Embryonic facial prominence (tissue), 1 donor: ENCODE measurements at regions not wholly inside any gene's neighbourhood (a gene's known extent, or its start where the extent isn't known, plus 50 kb on each side); places are given as distances from the start of the nearest gene placed in this dataset.
"Not testable (repeated sequence)": the region's sequence is repeated elsewhere in the genome, so short reads cannot be mapped to it uniquely, and the experiment has no call there.

Experiments used
- DNase-seq: peaks from one replicate; pipeline ENCODE4 v3.0.0-alpha.2; 2016; ENCODE audit errors: extremely low spot score

DNA sequence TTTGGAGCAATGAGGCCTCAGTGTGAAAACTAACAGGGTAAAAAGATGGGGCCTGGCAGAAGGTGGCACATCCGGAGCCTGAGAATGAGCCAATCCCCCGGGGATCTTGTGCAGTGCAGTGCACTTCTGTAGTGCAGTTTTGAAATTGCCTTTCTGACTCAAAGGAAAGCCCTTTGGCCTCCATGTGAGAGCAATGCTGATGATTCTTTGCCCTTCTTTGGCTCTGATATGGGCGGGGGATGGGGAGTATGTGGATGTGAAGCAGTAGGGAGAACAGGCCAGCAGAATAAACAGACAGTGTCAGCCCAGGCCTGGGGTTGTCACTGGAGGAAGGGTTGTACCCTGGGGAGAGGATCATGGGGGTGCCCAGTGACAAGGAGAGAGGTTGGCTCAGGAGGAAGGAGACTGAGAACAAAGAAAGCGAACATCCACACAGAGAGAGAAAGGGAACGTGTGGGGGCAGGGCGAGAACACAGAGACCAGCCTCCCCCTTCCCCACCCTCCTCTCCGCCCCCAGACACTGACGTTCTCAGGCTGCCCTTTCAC, 351.2 kb downstream of the CDC5L start:
- DNase-seq = no peak

DNA sequence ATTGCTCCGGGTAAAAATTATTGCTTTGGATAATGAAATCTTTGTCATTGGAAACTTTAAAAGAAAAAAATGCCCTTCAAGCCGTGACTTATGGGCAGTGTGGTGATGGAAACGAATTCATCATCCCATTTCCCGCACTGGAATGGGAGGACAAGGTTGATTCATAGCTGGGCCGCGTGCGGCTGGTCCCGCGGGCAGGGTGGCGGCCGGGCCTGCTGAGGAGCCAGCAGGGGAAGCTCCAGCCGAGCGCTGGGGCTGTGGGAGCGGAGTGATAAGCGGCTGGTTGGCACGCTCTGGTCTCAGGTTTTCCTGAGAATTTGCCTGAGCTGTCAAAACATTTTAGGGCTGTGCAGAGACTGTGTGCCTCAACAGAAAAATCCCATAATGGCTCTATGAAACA, 351.7 kb downstream of the CDC5L start:
- DNase-seq = no peak

DNA sequence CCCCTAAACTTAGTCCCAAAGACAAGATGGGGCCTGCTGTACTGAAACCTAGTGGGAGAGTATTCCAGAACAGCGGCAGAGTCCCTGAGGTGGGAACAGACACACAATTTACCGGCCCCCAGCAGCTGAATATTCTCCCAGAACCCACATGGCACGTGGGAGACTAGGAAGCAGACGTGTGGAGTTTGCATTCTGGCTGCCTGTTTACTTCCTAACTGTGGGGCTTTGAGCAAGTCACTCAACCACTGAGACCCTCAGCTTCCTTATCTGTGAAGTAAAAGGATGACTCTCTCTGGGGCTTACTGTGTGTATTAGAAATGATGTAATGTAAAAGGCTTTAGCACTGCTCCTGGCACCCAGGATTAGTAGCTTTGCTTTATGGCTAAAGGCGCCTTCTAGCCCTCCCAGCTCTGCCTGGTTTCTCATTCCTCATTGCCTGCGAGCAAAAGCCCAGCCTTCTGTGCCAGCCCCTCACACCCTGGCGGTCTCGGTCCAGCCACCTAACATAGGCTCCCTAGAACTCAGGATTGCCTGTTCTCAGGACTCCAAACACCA, 353.1 kb downstream of the CDC5L start:
- no peak for DNase-seq

DNA sequence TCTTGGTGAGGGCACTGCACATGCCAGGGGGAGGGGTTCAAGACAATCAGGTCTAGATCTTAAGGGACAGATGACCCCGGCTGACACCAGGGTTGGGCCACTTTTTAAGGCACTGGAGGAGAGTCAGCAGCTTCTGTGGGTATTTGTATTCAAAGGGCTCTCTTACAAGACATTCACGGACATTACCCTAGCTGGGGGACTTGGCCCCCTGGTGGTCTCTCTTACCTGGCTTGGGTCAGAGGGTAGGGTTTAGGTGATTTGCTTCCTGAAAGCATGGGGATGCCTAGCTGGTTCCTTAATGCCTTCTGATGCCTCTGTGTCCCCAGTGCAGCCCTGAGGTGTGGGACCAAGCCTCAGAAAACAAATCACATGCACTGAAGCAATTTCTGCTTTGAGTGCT, 354.7 kb downstream of the CDC5L start:
- DNase-seq = no peak

DNA sequence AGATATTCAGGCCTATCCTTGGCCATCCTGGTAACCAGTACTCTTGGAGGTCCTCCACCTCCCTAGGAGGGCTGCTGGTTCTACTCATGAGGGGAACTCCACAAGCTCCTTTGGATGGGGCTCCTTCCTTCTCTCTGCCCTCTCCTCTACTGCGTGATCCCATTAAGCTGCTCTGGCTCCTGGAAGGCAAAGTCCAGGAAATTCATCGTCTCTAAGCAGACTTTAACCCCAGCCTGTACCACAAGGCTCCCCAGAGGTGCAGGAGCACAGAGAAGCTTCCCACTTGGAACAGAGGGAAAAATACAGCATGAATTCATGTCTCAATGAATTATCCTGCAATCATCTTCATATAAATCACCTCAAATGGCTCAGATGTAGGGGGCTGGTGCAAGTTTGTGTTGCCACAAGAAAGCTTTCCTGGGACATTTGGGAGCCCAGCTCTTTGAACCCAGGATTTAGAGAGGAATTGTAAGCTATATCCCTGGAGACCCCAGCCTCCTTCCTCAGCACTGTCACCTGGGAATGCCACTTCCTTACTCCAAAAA, 355.4 kb downstream of the CDC5L start:
- no peak for DNase-seq

DNA sequence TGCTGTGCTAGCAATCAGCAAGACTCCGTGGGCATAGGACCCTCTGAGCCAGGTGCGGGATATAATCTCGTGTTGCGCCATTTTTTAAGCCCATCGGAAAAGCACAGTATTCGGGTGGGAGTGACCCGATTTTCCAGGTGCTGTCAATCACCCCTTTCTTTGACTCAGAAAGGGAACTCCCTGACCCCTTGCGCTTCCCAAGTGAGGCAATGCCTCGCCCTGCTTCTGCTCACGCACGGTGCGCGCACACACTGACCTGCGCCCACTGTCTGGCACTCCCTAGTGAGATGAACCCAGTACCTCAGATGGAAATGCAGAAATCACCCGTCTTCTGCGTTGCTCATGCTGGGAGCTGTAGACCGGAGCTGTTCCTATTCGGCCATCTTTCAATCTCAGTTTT, 372.6 kb downstream of the CDC5L start:
- not testable (repeated sequence) for DNase-seq

DNA sequence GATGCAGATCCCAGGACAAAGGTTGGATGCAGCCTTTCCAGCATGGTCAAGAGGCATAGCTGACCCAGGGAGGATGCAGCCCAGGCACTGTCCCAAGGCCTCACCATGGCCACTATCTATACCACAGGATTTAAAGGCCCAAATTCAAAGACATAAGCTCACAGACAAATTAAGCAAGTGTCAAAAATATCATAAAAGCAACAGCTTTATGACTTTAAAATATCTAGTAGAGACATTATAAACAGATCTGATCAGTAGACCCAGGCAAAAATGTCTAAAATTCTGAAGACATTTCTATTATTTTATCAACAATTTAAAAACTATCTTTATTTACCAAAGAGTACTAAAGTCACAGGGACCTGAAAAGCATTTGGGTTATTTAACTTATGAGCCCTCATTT, 373.5 kb downstream of the CDC5L start:
- no peak for DNase-seq

DNA sequence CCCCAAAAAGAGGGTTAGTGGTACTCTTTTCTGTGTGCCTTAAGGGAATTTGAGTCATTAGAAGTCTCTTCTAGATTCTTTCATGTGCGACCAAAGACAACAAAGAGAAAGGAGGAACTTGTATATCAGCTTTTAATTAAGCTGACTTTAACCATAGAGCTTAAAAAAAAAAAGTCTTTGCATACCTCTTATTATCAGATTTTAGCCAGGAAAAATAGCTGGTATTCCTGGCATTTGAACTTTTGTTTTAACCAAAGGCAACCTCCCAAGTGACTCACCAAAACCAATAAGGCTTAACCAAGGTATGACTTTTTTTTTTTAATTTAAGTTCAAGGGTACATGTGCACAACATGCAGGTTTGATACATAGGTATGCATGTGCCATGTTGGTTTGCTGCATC, 375.0 kb downstream of the CDC5L start:
- no peak for DNase-seq

DNA sequence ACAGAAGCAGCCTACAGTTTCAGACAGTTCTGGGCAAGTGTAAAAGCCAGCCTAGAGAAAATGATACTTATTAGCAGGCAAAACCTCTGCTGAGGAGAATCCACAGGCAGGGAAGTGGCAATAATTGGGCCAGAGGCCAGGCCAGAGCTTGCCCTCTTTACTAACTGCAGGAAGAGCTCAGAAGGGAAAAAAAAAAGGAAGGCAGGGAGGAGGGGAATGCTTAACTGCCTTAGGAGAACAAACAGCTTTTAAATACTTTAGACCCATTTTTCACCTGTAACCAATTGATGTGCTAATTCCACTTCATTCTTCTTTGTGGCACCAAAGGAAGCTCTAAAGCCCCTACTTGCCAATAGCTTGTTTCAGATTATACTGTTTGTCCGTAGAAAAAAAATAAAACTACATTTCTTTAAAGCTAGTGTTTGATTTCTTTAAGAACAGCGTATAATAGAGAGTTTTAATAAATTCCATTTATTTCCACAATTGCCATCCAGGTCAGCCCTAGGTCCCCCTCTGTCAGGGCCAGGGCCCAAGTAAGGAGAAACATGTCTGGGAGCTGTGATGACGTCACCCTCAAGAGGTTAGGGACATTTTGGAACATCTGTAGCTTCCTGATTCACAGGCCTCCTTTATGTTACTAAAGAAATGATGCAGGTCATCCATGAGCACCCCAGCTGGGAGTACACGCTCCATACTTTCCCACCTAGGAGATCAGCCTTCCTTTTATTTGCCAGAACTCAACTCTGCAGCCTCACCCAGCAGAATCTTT, 384.3 kb downstream of the CDC5L start:
- no peak for DNase-seq

DNA sequence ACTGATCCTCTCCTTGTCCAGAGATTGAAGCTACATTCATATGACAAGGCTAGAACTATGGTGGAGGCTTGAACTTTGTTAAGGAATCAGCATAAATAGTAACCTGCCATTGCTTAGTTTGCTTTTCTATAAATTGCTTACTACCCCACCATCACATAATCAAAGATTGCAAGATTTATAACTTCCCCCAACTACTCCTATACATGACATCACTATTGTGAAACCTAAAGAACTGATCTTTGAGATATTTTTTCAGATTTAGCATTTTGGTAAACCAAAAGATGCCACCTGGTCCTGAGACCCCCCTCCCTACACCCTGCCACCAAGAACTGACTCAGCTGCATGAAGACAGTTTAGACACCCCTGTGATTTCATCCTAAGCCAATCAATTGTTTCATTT, 385.3 kb downstream of the CDC5L start:
- DNase-seq = no peak

DNA sequence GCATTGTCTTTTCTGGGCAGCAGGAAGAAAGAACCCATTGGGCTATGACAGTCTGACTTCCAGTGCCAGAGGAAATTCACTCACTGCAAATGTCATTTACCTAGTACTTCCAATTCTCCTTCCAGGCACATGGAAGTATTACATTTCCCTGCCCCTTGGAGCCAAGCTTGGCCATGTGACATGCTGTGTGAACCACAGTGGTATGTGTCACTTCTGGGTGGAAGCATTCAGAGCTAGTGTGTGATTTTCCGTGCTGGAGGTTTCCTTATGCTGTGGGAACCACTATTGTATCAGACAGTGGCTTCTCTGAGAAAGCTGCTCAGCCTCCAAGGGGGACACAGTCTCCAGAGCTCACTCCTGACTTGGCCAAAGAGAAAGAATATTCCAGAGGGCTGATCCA, 387.6 kb downstream of the CDC5L start:
- no peak for DNase-seq

DNA sequence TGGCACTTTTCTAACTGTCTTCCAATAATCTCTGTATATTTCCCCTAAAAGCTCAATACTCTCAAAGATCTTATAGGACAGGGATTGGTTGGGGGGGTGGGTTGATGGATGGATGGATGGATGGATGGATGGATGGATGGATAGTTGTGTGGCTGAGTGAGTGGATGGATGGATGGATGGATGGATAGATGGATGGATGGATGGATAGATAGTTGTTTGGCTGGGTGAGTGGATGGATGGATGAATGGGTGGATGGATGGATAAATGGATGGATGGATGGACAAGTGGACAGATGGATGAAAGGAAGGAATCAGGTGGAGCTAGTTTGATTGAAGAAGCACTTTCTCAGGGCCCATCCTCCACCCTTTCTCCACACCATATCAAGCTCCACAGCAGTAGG, 388.8 kb downstream of the CDC5L start:
- DNase-seq = no peak

DNA sequence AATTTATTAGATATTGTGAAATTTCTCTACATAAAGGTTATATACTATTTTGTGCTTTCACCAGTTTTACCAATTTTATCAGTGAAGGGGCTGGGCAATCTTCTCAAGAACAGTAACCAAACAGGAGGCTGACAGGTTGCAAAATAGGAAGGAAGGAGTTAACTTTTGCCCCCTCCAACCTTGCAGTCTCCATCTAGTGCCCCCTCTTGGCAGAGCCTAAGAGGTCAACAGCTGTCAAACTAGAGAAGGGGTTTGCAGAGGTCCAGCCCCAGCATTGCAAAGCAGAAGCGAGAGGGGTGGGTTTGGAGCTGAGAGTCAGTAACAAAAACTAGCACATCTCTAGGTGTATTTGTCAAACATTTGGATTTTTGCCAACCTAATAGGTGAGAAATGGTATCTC, 391.0 kb downstream of the CDC5L start:
- DNase-seq = no peak
